ENCODE measurements at regions not wholly inside any gene's neighbourhood (a gene's known extent, or its start where the extent isn't known, plus 50 kb on each side); places are given as distances from the start of the nearest gene placed in this dataset.

DNA sequence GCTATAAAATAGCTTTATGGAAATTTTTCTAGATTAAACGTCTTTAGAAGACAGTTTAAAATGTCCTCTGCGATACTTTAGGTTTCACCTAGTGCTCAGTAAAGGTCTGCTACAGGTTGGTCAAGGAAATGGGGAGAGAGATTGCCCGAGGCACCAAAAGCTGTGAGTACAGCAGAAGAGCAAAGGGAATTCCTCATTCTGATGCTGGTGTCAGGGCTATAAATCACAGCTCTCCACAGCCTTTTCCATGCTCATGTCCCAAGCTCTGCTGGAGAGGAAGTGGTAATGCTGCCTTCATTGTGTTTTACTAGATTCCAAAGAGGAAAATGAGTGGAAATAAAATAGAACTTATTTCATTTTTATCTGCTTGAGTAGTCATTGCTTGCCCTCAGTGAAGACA lies 2060.4 kb downstream of the ARAP2 start:
- DNase-seq (ENCODE audit: low spot score) = no peak

DNA sequence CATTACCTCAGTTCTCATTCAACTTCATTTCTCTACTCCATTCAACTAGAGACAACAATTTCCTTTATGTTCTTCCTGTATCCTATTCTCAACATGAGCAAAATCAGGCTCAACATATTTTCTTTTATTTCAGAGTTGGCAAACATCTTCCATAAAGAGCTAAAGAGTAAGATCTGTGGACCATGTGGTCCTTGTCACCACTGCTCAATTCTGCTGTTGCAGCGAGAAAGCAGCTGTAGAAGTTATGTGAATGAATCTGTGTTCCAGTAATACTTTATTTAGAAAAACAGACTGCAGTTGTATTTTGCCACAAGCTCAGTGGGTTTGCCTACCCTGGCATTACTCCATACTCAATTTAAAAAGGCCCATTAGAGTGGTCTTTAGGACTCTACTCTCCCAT lies 2057.3 kb downstream of the ARAP2 start:
- DNase-seq (ENCODE audit: low spot score) = no peak

DNA sequence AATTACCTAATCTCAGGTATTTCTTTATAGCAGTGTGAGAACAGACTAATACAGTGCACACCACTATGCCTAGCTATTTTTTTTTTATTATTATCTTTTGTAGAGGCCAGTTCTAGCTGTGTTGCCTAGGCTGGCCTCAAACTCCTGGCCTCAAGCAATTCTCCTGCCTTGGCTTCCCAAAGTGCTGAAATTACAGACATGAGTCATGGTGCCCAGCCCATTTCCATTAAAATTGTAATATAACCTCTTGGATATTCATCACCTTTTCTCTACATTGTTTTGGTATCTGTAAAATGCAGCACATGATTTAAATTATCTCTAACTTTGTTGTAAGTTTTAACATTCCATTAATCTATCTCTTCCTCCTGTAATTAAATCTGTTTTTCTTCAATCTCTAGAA lies 2052.9 kb downstream of the ARAP2 start:
- no peak for DNase-seq (ENCODE audit: low spot score)

DNA sequence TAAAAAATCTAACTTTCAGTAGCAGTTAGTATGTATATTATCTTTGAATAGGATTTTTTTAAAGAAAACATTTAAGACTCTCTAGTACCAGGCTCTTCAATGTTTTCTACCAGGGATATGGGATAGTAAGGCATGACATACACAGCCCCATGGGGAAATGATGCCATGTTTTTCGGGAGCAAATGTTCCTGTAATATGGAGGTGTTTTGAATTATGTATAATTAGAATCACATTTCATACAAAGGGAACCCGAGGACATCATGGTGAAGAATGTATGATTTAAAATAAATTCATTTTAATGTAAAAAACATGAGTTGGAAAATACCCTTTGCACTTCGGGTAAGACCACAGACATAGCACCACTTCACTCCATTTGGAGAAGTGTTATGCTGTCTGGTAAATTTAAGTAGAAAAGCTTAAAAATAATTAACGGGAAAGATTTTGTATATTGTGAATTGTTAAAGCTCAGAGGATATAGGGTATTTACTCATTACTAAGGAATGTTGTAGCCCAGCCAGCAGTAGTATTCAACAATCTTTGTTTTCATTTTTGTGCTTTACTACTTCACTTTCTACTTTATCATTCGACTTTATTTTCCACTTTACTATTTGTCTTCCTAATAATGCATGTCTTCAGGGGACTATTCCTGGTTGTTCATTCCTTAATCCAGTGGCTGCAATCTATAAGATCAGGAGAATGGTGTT lies 2050.7 kb downstream of the ARAP2 start:
- DNase-seq (ENCODE audit: low spot score) = no peak

DNA sequence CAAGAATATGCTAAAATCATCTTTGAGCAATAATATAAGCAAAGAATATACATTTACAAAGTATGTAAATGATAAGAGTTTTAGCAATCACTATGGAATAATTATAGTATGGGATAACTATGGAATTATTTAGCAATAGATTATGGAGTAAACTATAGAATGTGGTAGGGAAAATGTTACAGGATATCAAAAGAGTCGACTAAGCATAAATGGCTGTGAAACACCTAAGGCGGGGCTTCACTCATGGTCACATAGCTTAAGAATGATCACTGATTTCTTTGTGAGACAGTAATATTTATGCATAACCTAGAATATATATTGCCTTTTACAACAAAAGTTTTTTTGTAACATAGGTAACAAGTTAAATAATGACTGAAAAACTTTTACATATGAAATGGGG lies 2049.7 kb downstream of the ARAP2 start:
- DNase-seq (ENCODE audit: low spot score) = no peak

DNA sequence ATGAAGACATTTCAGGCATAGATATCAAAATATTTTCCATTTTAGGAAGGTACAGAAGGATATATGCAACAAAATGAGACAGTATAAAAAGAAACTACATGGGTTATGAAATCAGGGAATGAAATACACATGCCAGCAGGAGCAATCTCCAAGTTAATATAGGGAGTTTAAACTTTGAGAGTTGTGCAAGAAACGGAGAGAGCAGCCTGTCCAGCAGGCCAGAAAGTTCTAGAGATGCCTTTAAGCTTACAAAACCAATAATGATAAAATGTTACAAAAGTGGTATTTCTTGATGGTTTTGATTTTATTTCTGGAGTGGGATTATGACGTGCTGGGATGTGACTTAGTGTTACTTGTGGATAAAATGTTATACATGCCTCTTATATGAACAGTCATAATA lies 2047.9 kb downstream of the ARAP2 start:
- no peak for DNase-seq (ENCODE audit: low spot score)

DNA sequence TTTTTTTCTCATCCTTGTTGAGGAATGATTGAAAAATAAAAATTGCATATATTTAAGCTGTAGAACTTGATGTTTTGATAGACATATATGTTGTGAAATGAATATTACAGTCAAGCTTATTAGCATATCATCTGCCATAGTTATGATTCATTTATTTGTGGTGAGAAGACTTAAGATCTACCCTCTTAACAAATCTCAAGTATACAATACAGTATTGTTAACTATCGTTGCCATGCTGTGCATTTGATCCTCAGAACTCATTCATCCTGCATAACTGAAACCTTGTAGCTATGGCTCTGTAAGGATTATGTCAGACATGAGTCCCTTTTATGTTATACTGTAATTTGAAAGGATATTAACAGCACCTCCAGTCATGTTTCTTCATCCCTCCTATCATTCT lies 2045.3 kb downstream of the ARAP2 start:
- DNase-seq (ENCODE audit: low spot score) = no peak

DNA sequence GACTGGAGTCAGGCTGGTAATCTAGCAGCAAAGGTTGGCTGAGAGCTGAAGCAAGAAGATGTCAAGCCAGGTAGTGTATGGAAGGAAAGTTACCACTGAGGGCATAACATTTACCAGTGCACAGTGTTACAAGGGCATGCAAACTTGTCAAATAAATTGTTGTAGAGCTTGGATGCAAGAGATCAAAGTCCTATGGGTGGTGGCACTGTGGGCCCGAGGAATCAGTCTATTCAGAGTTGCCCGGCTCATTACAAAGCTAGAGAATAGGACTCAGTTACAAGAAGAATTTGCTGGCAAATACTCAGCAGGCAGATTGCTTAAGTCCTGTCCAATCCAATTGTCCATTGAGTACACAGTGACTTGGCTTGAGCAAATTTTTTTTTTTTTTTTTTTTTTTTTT lies 2043.8 kb downstream of the ARAP2 start:
- DNase-seq (ENCODE audit: low spot score) = no peak

DNA sequence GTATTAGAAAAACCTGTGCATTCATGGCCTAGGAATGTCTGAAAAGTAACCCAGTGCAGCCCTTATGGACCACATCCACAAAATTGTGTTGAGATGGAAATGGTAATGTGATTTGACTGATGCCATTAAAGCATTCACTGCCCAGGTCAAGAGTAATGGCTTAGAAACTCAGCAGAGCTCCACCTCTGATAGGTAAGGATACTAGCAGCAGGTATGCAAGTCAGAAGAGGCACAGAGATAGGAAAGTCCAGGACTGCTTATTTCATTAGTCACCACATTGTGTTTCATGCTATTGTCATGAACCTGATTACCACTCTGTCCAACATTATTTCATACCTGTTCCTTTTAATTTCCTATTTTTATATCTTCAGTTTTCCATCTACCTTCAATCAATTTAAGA lies 2042.2 kb downstream of the ARAP2 start:
- no peak for DNase-seq (ENCODE audit: low spot score)

DNA sequence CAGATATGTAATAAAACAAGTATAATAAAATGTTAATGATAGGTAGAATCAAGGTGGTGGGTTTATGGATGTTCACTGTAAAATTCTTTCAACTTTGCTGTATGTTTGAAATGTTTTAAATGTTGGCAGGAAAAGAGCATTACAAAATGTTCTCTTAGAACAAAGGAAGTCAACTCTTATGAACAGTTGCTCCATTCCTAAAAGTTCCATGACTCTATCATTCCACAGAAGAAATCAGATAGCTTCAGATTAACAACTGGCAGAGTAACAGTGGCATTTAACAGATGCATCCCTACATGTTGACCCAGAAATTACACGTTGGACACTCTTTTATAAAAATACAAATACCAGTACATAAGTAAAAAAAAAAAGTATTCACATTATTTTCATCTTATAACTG lies 2023.7 kb downstream of the ARAP2 start:
- no peak for DNase-seq (ENCODE audit: low spot score)

DNA sequence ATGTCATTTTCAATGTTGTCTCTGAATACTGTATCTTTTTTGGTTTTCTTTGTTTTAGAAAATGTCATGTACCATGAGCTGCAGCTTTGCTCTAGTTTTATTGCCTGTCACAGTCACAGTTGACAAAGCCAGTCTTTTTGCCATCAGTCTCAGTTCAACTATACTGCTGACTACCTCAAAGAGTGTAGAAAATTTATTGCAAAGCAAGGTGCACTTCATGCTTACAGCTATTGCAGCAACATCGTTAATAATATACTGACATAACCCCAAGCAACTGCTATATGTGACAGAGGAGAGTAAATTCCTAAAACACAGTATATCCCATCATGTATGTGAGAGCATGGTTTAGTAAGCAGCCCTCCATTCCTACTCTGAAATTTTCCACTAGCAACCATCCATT lies 2022.3 kb downstream of the ARAP2 start:
- DNase-seq (ENCODE audit: low spot score) = no peak

DNA sequence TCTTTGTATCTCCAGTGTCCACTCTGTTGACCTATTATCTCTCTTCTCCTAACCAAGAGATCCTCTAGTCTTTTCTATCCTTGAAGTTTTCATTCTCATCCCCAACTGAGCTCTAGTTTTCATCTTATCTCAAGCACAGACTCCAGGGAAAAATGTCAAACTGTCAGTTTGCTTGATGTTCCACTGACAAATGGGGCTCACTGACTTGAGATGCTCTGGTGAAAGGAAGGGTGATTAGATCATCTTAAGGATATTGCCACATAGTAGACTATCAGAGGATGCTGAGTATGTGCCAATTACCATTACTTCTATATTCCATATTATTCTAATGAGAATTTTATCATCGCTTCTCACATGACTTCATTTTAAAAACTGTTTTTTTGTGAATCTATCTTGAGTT lies 2008.2 kb downstream of the ARAP2 start:
- DNase-seq (ENCODE audit: low spot score) = no peak

DNA sequence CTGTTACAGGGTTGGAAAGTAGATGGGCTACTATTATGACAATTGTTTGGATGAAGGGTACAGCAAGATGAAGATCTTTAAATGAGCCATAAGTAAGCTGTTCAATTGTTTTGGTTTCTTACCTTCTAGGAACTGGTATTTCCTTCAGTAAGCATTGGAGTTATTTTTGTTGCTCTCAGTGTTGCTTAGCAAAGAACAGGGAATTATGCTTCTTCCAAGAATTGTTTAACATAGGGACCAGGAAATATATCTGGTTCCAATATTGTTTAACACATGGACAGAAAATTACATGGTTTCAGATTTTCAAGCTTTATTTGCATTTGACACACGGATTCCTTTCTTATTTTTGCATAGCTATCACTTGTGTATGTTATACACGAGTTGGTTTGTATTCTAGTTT lies 1999.0 kb downstream of the ARAP2 start:
- no peak for DNase-seq (ENCODE audit: low spot score)

DNA sequence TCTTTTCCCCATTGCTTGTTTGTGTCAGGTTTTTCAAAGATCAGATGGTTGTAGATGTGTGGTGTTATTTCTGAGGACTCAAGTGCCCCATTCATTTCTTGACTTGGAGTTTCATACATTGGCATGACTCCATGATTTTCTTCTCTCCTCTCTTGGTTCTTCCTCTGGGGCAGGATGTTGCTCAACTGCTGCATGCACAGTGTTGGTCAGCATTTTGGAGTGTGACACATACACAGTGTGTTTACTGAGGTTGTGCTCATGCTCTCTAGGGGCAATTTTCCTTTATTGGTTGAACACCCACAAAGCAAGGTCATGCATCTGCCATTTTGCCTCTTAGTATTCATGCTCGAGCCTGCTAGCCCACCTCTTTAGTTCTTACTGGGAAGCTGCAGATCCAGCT lies 1993.8 kb downstream of the ARAP2 start:
- no peak for DNase-seq (ENCODE audit: low spot score)

DNA sequence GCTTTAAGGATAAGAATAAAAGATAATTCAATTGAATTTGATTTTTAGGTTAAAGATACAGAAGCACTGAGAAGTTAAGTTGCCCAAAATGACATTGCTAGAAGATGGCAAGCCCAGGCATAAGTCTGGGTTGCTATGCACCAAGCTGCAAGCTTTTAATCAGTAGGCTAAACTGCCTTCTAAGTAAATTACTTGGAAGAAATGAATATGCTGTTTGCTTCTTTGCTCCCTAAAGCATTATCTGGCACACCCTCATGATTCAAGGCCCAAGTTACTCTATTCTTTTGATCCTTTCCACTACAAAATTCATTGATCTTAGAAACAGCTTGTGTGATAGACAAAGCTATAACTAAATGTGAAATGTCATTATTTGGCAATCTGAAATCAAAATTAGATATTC lies 1991.1 kb downstream of the ARAP2 start:
- no peak for DNase-seq (ENCODE audit: low spot score)

DNA sequence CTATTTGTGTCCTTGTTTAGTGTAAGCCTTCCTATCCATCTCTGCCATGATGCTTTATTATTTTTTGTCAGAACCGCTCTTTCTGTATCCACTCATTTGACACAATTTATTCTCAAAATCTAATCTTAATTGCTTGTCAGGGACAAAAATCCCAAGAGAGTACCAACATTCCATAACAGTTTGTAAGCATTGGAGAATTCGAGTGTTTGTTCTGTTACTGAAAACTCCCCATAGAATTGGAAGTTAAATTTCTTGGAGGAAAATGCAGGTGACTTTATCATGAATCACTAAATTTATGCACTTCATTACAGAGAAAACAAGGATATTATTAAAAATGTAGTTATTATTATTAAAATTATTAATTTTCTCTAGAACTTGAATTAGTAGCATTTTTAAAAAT lies 1986.1 kb downstream of the ARAP2 start:
- no peak for DNase-seq (ENCODE audit: low spot score)

DNA sequence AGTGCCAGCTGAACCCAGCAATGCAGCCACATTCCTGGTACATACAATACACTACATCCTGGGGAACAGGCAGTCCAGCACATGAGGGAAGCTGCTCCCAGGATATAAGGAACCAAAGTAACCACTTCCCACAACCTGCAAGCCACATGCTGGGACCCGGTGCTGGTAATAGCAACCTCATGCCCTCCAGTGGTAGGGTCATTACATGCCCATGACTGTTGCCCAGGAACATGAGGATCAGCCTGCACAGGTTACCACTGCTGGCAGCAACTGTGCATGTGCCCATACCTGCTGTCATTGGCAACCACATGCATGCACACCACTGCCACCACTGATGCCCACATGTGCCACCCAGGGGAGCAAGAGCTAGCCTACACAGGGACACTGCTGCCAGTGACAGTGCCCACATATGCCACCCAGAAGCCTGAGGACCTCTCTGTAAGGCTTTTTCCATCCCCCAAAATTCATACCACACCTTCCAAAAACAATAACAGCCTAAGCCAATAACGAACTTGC lies 1982.5 kb downstream of the ARAP2 start:
- DNase-seq (ENCODE audit: low spot score) = no peak

DNA sequence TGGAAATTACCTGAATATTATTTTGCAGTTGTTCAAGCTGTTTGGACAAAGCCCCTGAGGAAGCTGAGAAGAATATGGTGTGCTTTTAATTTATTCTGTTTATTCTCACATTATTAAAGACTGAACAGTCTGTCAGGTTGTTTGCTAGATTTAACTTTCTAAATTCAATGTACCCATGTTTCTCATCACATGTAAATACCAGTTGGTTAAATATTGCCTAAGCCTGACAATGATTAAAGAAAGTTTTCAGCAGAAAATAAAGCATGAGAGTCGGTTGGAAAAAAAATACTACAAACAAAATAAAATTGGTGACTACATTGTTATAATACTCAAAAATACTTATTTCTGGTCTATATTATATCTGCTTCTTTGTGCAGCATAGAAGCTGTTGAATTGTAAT lies 1974.7 kb downstream of the ARAP2 start:
- no peak for DNase-seq (ENCODE audit: low spot score)

DNA sequence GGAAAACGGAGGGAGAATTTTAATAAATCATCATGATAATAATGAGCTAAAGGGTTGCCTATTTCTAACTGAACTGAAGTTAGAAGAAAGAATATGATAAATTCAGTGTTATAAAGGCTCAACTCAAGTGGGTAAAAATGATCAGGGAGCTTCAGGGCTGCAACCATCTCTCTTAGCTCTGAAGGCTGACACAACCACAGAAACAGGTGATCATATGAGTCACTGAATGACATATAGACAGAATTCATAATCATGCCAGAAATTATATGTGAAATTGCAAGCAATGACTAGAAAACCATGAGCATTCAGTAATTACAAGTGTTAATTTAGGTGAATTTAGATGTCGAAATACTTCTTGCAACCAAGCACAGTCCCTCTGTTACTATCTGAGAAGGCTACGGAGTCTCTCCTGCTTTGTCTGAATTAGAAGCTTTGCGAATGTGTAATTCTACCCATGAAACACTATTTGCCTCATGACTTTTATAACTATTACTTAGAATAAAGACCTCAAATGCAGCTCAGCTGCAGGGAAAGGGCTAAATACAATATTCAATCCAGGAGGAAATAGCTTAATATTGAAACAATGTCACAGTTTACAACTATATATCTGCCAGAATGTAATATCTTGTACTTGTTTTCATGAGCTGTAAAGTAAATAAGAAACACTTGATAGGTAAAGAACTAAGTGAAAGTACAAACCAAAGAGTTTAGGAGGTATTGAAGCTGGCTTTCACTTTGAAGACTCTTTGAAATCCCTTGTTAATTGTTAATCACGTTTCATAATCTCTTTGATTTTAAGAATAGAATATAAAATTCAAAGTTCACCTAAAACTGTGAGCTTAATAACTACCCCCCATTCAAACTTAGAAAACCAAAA lies 1972.6 kb downstream of the ARAP2 start:
- no peak for DNase-seq (ENCODE audit: low spot score)

DNA sequence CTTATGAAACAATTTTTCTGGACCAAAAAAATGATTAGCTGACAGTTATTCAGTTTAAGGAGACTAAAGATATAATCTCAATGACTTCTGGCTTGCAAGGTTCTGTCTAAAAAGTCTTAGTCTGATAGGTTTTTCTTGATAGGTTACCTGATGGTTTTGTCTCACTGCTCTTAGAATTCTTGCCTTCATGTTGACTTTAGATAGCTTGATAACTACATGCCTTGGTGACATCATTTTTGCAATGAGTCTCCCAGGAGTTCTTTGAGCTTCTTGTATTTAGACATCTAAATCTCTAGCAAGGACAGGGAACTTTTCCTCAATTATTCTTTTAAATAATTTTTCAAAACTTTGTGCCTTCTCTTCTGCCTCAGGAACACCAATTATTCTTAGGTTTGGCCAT lies 1965.3 kb downstream of the ARAP2 start:
- DNase-seq (ENCODE audit: low spot score) = no peak

DNA sequence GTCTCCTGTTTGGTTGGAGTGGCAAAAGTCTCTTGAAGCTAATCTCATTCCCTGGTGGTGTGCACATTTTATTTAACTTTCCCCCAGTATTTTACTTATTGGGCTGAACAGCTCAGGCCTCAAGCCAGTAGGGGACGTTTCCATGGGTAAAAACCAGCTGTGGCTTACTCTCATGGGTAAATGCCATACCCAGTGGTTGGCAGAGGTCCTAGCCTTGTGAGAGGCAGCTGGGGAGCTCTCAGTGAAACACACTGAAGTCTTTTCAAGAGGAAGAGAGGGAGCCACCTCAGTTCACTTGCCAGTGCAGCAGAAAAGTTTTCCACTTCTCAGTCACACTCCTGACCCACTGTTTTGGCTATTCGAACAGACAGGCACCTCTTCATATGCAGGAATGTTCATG lies 1964.2 kb downstream of the ARAP2 start:
- no peak for DNase-seq (ENCODE audit: low spot score)

DNA sequence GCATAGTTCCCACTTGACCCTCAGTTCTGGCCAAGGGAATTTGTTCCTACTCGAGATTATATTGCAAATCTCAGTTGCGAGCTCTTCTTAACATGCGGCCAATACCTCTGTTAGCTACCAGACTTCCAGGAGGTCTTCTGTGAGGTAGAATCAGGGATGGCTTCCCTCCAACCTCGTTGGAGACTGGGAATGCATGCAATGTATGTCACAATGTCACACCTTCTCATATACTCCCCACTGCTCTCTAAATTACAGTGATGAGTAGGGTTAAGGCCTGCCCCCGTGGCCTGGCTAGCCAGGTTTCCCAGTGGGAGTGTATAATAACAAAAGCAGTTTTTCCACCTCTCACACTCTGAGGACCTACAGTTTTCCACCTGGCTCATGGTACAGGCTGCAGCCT lies 1962.5 kb downstream of the ARAP2 start:
- no peak for DNase-seq (ENCODE audit: low spot score)

DNA sequence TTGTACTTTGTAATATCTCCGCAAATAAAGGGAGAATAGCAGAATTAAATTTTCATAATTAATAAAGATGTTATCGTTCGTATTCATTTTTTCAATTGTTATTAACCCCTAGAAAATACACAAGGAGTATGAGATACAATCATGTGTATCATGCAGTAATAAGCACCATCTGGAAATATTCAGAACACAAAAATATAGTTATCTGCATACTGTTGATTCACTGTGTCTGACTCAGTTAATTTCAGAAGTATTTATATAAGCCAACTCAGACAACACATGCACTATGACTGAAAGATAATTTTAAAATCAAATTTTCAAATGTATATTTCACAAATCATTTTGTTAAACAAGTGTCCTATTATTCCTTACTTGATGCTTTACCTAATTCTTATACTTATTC lies 1954.8 kb downstream of the ARAP2 start:
- DNase-seq (ENCODE audit: low spot score) = no peak

Data from mucosa of gallbladder (tissue), 1 donor.